CD14-positive monocyte (primary cell): ENCODE measurements at regions not wholly inside any gene's neighbourhood (a gene's known extent, or its start where the extent isn't known, plus 50 kb on each side); places are given as distances from the start of the nearest gene placed in this dataset.

Experiments
- DNase-seq, 3 donors: peaks; one replicate each; pipeline ENCODE4 v3.0.0-alpha.2; 2011 to 2022
- H2AFZ ChIP-seq: 2 replicates; pipeline ENCODE4 v1.6.0; 2012; ENCODE audit warnings: mild to moderate bottlenecking, low read depth, low read length, inconsistent platforms; ENCODE audit not compliant: insufficient read depth, poor library complexity, severe bottlenecking
- H3K27ac ChIP-seq, 2 donors: 1 replicate in 1 of 2; 2 replicates in 1 of 2; pipeline ENCODE4 v1.5.1; 2012 to 2013; ENCODE audit warnings: low read length in 2 of 2, control low read depth in 1 of 2, inconsistent platforms in 1 of 2, low read depth in 1 of 2, mild to moderate bottlenecking in 1 of 2
- H3K27me3 ChIP-seq, 2 donors: one replicate each; pipeline versions ENCODE4 v1.6.0 to v1.6.1; 2011 to 2013; ENCODE audit warnings: low read length in 2 of 2; ENCODE audit not compliant: control insufficient read depth in 2 of 2, insufficient read depth in 2 of 2
- H3K36me3 ChIP-seq, 2 donors: replicated peaks in 1 of 2; 1 replicate in 1 of 2; 2 replicates in 1 of 2; pipeline versions ENCODE4 v1.5.1 to v1.6.1; 2012 to 2013; ENCODE audit warnings: low read length in 2 of 2, control low read depth in 1 of 2, inconsistent platforms in 1 of 2, mild to moderate bottlenecking in 1 of 2; ENCODE audit not compliant: insufficient read depth in 2 of 2, control insufficient read depth in 1 of 2
- H3K4me1 ChIP-seq, 2 donors: 1 replicate in 1 of 2; 2 replicates in 1 of 2; pipeline versions ENCODE4 v1.5.1 to v1.6.1; 2012 to 2013; ENCODE audit warnings: low read length in 2 of 2, control low read depth in 1 of 2, inconsistent platforms in 1 of 2, mild to moderate bottlenecking in 1 of 2, moderate library complexity in 1 of 2; ENCODE audit not compliant: insufficient read depth in 2 of 2, control insufficient read depth in 1 of 2
- H3K4me2 ChIP-seq: replicated peaks from 2 replicates; pipeline ENCODE3; 2012; ENCODE audit warnings: low read length, moderate library complexity, mild to moderate bottlenecking; ENCODE audit not compliant: poor library complexity, severe bottlenecking; ENCODE audit errors: extremely low read depth
- H3K4me3 ChIP-seq, 3 experiments: fragments of 200-600 bp in 1 of 3; sonication (generic) in 1 of 3; replicated peaks in 1 of 3; 1 replicate in 2 of 3; 2 replicates in 1 of 3; pipeline ENCODE4 v1.5.1; 2011 to 2013; ENCODE audit warnings: low read length in 3 of 3, mild to moderate bottlenecking in 3 of 3, control low read depth in 2 of 3, low read depth in 2 of 3, inconsistent platforms in 1 of 3, moderate library complexity in 1 of 3
- H3K79me2 ChIP-seq: 2 replicates; pipeline ENCODE4 v1.6.0; 2012; ENCODE audit warnings: mild to moderate bottlenecking, control low read depth, inconsistent platforms, low read length, moderate library complexity; ENCODE audit not compliant: insufficient read depth
- H3K9ac ChIP-seq: 2 replicates; pipeline ENCODE4 v1.6.0; 2017; ENCODE audit warnings: low read length, mild to moderate bottlenecking; ENCODE audit not compliant: insufficient read depth, poor library complexity, severe bottlenecking
- H3K9me3 ChIP-seq, 2 donors: replicated peaks in 1 of 2; 1 replicate in 1 of 2; 2 replicates in 1 of 2; pipeline versions ENCODE4 v1.5.1 to v1.6.1; 2012 to 2013; ENCODE audit warnings: low read length in 2 of 2, control low read depth in 1 of 2; ENCODE audit not compliant: control insufficient read depth in 1 of 2, insufficient read depth in 1 of 2
- H4K20me1 ChIP-seq: 2 replicates; pipeline ENCODE4 v1.6.0; 2012; ENCODE audit warnings: mild to moderate bottlenecking, low read length, control low read depth, moderate library complexity; ENCODE audit not compliant: insufficient read depth
- H3K27ac Mint-ChIP-seq, 7 donors: one replicate each; pipeline ENCODE4 v1.8.0; 2020; ENCODE audit warnings: mild to moderate bottlenecking in 7 of 7, mixed read lengths in 7 of 7, moderate library complexity in 6 of 7, inconsistent platforms in 2 of 7
- H3K27me3 Mint-ChIP-seq, 3 donors: one replicate each; pipeline ENCODE4 v1.8.0; 2021 to 2022; ENCODE audit warnings: low read depth in 3 of 3, mild to moderate bottlenecking in 3 of 3, mixed read lengths in 3 of 3, moderate library complexity in 3 of 3, inconsistent platforms in 1 of 3
- H3K36me3 Mint-ChIP-seq, 2 donors: one replicate each; pipeline ENCODE4 v1.8.0; 2020; ENCODE audit warnings: mixed read lengths in 2 of 2, inconsistent platforms in 1 of 2, mild to moderate bottlenecking in 1 of 2
- H3K4me1 Mint-ChIP-seq: one replicate; pipeline ENCODE4 v1.8.0; 2020; ENCODE audit warnings: mild to moderate bottlenecking, mixed read lengths
- H3K4me3 Mint-ChIP-seq, 2 donors: one replicate each; pipeline ENCODE4 v1.8.0; 2020; ENCODE audit warnings: mild to moderate bottlenecking in 2 of 2, mixed read lengths in 2 of 2, moderate library complexity in 1 of 2
- H3K9me3 Mint-ChIP-seq, 7 donors: one replicate each; pipeline ENCODE4 v1.8.0; 2020 to 2022; ENCODE audit warnings: mixed read lengths in 7 of 7, mild to moderate bottlenecking in 6 of 7, moderate library complexity in 6 of 7, inconsistent platforms in 2 of 7
- CTCF ChIP-seq: fragments of 200-600 bp; IDR thresholded peaks from one replicate; pipeline ENCODE4 v1.8.0; 2022; ENCODE audit warnings: antibody characterized with exemption, mild to moderate bottlenecking
- WGBS: methylation state at CpG from one replicate; pipeline ENCODE4 v1.1.5; 2013; ENCODE audit warnings: missing lambda C conversion rate; ENCODE audit not compliant: insufficient coverage; 5-methylcytosine and 5-hydroxymethylcytosine counted together
- intact Hi-C, 2 donors: fragments of 100-400 bp; cut with micrococcal nuclease; formaldehyde crosslinking; loops; one replicate each; pipeline versions ENCODE4 v1.15.0 to v1.15.1; 2023

GRCh38 chr12:85617307-85618091 is 218.7 kb downstream of the RASSF9 start:
- Histone ChIP-seq H3K4me1 (no peaks in the 10 kb centered on the region), H3K27ac (no peak overlapping the region), H3K9me3 (no peaks in the 10 kb centered on the region), H3K4me3 (no peak overlapping the region), H3K79me2 (no peaks in the 10 kb centered on the region), H3K27me3 (no peaks in the 10 kb centered on the region), H4K20me1 (no peaks in the 10 kb centered on the region), H2AFZ (no peak overlapping the region), H3K4me2 (no peak overlapping the region), H3K9ac (no peak overlapping the region), H3K36me3 (no peaks in the 10 kb centered on the region)
- H3K4me3 Mint-ChIP-seq: no peak overlapping the region
- WGBS: no CpG with 5 or more reads among the region's 3 CpGs
- TF ChIP-seq CTCF: no peak
- peaks cover 0 to 2% (median 0%) of the 10 kb centered on the region in 3 donors for H3K27me3 Mint-ChIP-seq
- DNase-seq: no peak
- H3K27ac Mint-ChIP-seq: no peak overlapping the region
- H3K36me3 Mint-ChIP-seq: no peaks in the 10 kb centered on the region
- intact Hi-C loops: no loop called here
- H3K9me3 Mint-ChIP-seq: peaks cover 0 to 2% (median 0%) of the 10 kb centered on the region in 7 donors
- H3K4me1 Mint-ChIP-seq: no peaks in the 10 kb centered on the region

- Histone ChIP-seq H2AFZ (no peak overlapping the region), H3K27me3 (no peaks in the 10 kb centered on the region), H3K79me2 (no peaks in the 10 kb centered on the region), H3K4me3 (no peak overlapping the region), H3K27ac (no peak overlapping the region), H3K9me3 (no peaks in the 10 kb centered on the region), H3K4me1 (no peaks in the 10 kb centered on the region), H3K9ac (no peak overlapping the region), H3K36me3 (no peaks in the 10 kb centered on the region), H4K20me1 (no peaks in the 10 kb centered on the region), H3K4me2 (no peak overlapping the region)
- no peaks in the 10 kb centered on the region for H3K4me1 Mint-ChIP-seq
- H3K27me3 Mint-ChIP-seq: peaks cover 0 to 2% (median 0%) of the 10 kb centered on the region in 3 donors
- no peak overlapping the region for H3K27ac Mint-ChIP-seq
- no peak for DNase-seq
- intact Hi-C loops: no loop called here
- no peaks in the 10 kb centered on the region for H3K9me3 Mint-ChIP-seq
- TF ChIP-seq CTCF: no peak
- H3K36me3 Mint-ChIP-seq: no peaks in the 10 kb centered on the region
- H3K4me3 Mint-ChIP-seq: no peak overlapping the region
- WGBS: 80% methylated on average over 2 of the region's 2 CpGs
Measured at GRCh38 chr12:85621041-85621440, 215.2 kb downstream of the RASSF9 start.
